22Rv1 (cell line): ENCODE measurements at regions not wholly inside any gene's neighbourhood (a gene's known extent, or its start where the extent isn't known, plus 50 kb on each side); places are given as distances from the start of the nearest gene placed in this dataset.

Source experiments
- CTCF ChIP-seq: fragments of 450-650 bp; IDR thresholded peaks from 2 replicates; pipeline ENCODE4 v1.5.1; 2017; ENCODE audit warnings: mild to moderate bottlenecking
- ZFX ChIP-seq: fragments of 450-650 bp; IDR thresholded peaks from 2 replicates; pipeline ENCODE4 v1.6.1; 2017; ENCODE audit warnings: antibody characterized with exemption, borderline replicate concordance

- TF ChIP-seq CTCF (no peak), ZFX (no peak)
These were observed 118.4 kb downstream of the BTG1 start for GRCh38 chr12:92027243-92027642.
